ENCODE measurements at regions not wholly inside any gene's neighbourhood (a gene's known extent, or its start where the extent isn't known, plus 50 kb on each side); places are given as distances from the start of the nearest gene placed in this dataset.

GRCh38 chr5:101517795-101518194 lies 614.7 kb upstream of the ST8SIA4 start:
- no peak overlapping the region for H3K27ac Mint-ChIP-seq
- no peaks in the 10 kb centered on the region for H3K4me1 Mint-ChIP-seq (ENCODE audit: low read depth)
- H3K27me3 Mint-ChIP-seq = no peaks in the 10 kb centered on the region

GRCh38 chr5:101515721-101516120 lies 612.6 kb upstream of the ST8SIA4 start:
- no peaks in the 10 kb centered on the region for H3K27me3 Mint-ChIP-seq
- TF ChIP-seq CTCF (IDR thresholded peaks at IDR 0.05) = no peak
- no peaks in the 10 kb centered on the region for H3K36me3 Mint-ChIP-seq (ENCODE audit: low read depth)
- intact Hi-C loops (cut with micrococcal nuclease) = no loop called here
- no peaks in the 10 kb centered on the region for H3K4me1 Mint-ChIP-seq (ENCODE audit: low read depth)
- H3K27ac Mint-ChIP-seq = no peak overlapping the region
- ChIA-PET CTCF (no interaction called here), POLR2A (no interaction called here)
- no peak overlapping the region for H3K4me3 Mint-ChIP-seq
- peaks cover 15% of the 10 kb centered on the region for H3K9me3 Mint-ChIP-seq
- ATAC-seq (no peak), DNase-seq (no peak)

More at GRCh38 chr5:101517795-101518194, 614.7 kb upstream of the ST8SIA4 start:
- no peak for DNase-seq
- TF ChIP-seq CTCF (IDR thresholded peaks at IDR 0.05) = no peak
- intact Hi-C loops (cut with micrococcal nuclease) = no loop called here
- no peak overlapping the region for H3K4me3 Mint-ChIP-seq
- no peak for ATAC-seq
- POLR2A ChIA-PET = no interaction called here
- H3K9me3 Mint-ChIP-seq = peaks cover 14% of the 10 kb centered on the region
- no peaks in the 10 kb centered on the region for H3K36me3 Mint-ChIP-seq (ENCODE audit: low read depth)
- CTCF ChIA-PET = no interaction called here

GRCh38 chr5:101505891-101506570 lies 602.9 kb upstream of the ST8SIA4 start:
- TF ChIP-seq CTCF (IDR thresholded peaks at IDR 0.05) = no peak
- intact Hi-C loops (cut with micrococcal nuclease) = no loop called here
- ChIA-PET POLR2A (no interaction called here), CTCF (no interaction called here)
- DNase-seq (no peak), ATAC-seq (no peak)
- Mint-ChIP-seq H3K27me3 (no peaks in the 10 kb centered on the region), H3K4me3 (no peak overlapping the region), H3K4me1 (ENCODE audit: low read depth) (no peaks in the 10 kb centered on the region), H3K9me3 (peaks cover 12% of the 10 kb centered on the region), H3K27ac (no peak overlapping the region), H3K36me3 (ENCODE audit: low read depth) (no peaks in the 10 kb centered on the region)

GRCh38 chr5:101482931-101483330 lies 579.8 kb upstream of the ST8SIA4 start:
- Mint-ChIP-seq H3K4me1 (ENCODE audit: low read depth) (no peaks in the 10 kb centered on the region), H3K27ac (no peak overlapping the region), H3K36me3 (ENCODE audit: low read depth) (no peaks in the 10 kb centered on the region), H3K4me3 (no peak overlapping the region), H3K27me3 (no peaks in the 10 kb centered on the region), H3K9me3 (no peaks in the 10 kb centered on the region)
- ChIA-PET POLR2A (no interaction called here), CTCF (no interaction called here)
- no peak for TF ChIP-seq CTCF (IDR thresholded peaks at IDR 0.05)
- no peak for DNase-seq
- no peak for ATAC-seq
- intact Hi-C loops (cut with micrococcal nuclease) = no loop called here

GRCh38 chr5:101473483-101473882 lies 570.4 kb upstream of the ST8SIA4 start:
- intact Hi-C loops (cut with micrococcal nuclease) = no loop called here
- ChIA-PET POLR2A (no interaction called here), CTCF (no interaction called here)
- Mint-ChIP-seq H3K27me3 (no peaks in the 10 kb centered on the region), H3K27ac (no peak overlapping the region), H3K4me3 (no peak overlapping the region), H3K36me3 (ENCODE audit: low read depth) (no peaks in the 10 kb centered on the region), H3K9me3 (peaks cover 4% of the 10 kb centered on the region), H3K4me1 (ENCODE audit: low read depth) (no peaks in the 10 kb centered on the region)
- ATAC-seq = no peak
- no peak for DNase-seq
- TF ChIP-seq CTCF (IDR thresholded peaks at IDR 0.05) = no peak
